Fibroblast of lung (primary cell): ENCODE measurements at regions not wholly inside any gene's neighbourhood (a gene's known extent, or its start where the extent isn't known, plus 50 kb on each side); places are given as distances from the start of the nearest gene placed in this dataset.

Experiments used
- CTCF ChIP-seq, 2 donors: IDR thresholded peaks in 1 of 2; conservative IDR thresholded peaks in 1 of 2; 1 replicate in 1 of 2; 2 replicates in 1 of 2; pipeline ENCODE4 v1.5.1; 2011 to 2012; ENCODE audit warnings: low read length in 2 of 2, control low read depth in 1 of 2, inconsistent platforms in 1 of 2, low read depth in 1 of 2, mild to moderate bottlenecking in 1 of 2
- EZH2 ChIP-seq: IDR thresholded peaks from 2 replicates; pipeline ENCODE4 v1.5.1; 2012; ENCODE audit warnings: low read length, control low read depth, mild to moderate bottlenecking; ENCODE audit errors: missing control alignments

- TF ChIP-seq EZH2 = no peak
- no peak for TF ChIP-seq CTCF (conservative IDR thresholded peaks at IDR 0.05 in 1 of 2, IDR thresholded peaks at IDR 0.05 in 1 of 2; ENCODE audit: low read depth in 1 of 2, low read length in 2 of 2)
Measured at GRCh38 chr1:96550061-96550460, 171.5 kb upstream of the PTBP2 start.
